Natural killer cell (primary cell): ENCODE measurements at regions not wholly inside any gene's neighbourhood (a gene's known extent, or its start where the extent isn't known, plus 50 kb on each side); places are given as distances from the start of the nearest gene placed in this dataset.
A peak's percentile ranks its signal among the peaks of the same experiment; 100 is the strongest.
"Not testable (repeated sequence)": the region's sequence is repeated elsewhere in the genome, so short reads cannot be mapped to it uniquely, and the experiment has no call there.

Experiments
- ATAC-seq, 3 donors: fragments of 150-1000 bp in 2 of 3; fragments of 200-7000 bp in 1 of 3; cut with Tn5 transposase; 1 replicate in 1 of 3; 2 replicates in 2 of 3; pipeline ENCODE4 v1.10.0; 2021; ENCODE audit warnings: mild to moderate bottlenecking in 2 of 3, moderate library complexity in 2 of 3
- DNase-seq, 2 donors: peaks; one replicate each; pipeline versions ENCODE4 v3.0.0 to v3.0.0-alpha.2; 2013 to 2021; ENCODE audit warnings: mixed read lengths in 1 of 2
- H3K27ac ChIP-seq: one replicate; pipeline ENCODE4 v1.5.1; 2013; ENCODE audit warnings: mild to moderate bottlenecking, low read length
- H3K27me3 ChIP-seq: one replicate; pipeline ENCODE4 v1.6.1; 2013; ENCODE audit warnings: low read length; ENCODE audit not compliant: control insufficient read depth, insufficient read depth
- H3K36me3 ChIP-seq: one replicate; pipeline ENCODE4 v1.6.1; 2013; ENCODE audit warnings: low read length; ENCODE audit not compliant: control insufficient read depth, insufficient read depth
- H3K4me1 ChIP-seq: one replicate; pipeline ENCODE4 v1.6.1; 2013; ENCODE audit warnings: low read length; ENCODE audit not compliant: control insufficient read depth, insufficient read depth
- H3K4me3 ChIP-seq: one replicate; pipeline ENCODE4 v1.5.1; 2013; ENCODE audit warnings: low read length
- H3K9me3 ChIP-seq: one replicate; pipeline ENCODE4 v1.6.1; 2013; ENCODE audit warnings: low read length; ENCODE audit not compliant: control insufficient read depth, insufficient read depth
- H3K27ac Mint-ChIP-seq, 2 donors: one replicate each; pipeline ENCODE4 v1.8.0; 2022; ENCODE audit warnings: mild to moderate bottlenecking in 2 of 2, mixed read lengths in 2 of 2, moderate library complexity in 1 of 2
- H3K27me3 Mint-ChIP-seq, 2 donors: one replicate each; pipeline ENCODE4 v1.8.0; 2022; ENCODE audit warnings: low read depth in 2 of 2, mixed read lengths in 2 of 2
- H3K36me3 Mint-ChIP-seq: one replicate; pipeline ENCODE4 v1.8.0; 2022; ENCODE audit warnings: mixed read lengths
- H3K4me1 Mint-ChIP-seq, 2 donors: one replicate each; pipeline ENCODE4 v1.8.0; 2022; ENCODE audit warnings: mixed read lengths in 2 of 2
- H3K4me3 Mint-ChIP-seq: one replicate; pipeline ENCODE4 v1.8.0; 2022; ENCODE audit warnings: mild to moderate bottlenecking, moderate library complexity, mixed read lengths
- H3K9me3 Mint-ChIP-seq, 2 donors: one replicate each; pipeline ENCODE4 v1.8.0; 2022; ENCODE audit warnings: mixed read lengths in 2 of 2
- WGBS: methylation state at CpG from one replicate; pipeline ENCODE4 v1.1.7; 2013; ENCODE audit warnings: missing lambda C conversion rate; ENCODE audit not compliant: insufficient coverage; 5-methylcytosine and 5-hydroxymethylcytosine counted together
- intact Hi-C: fragments of 100-400 bp; cut with micrococcal nuclease; formaldehyde crosslinking; loops from one replicate; pipeline ENCODE4 v1.14.2; 2022

DNA sequence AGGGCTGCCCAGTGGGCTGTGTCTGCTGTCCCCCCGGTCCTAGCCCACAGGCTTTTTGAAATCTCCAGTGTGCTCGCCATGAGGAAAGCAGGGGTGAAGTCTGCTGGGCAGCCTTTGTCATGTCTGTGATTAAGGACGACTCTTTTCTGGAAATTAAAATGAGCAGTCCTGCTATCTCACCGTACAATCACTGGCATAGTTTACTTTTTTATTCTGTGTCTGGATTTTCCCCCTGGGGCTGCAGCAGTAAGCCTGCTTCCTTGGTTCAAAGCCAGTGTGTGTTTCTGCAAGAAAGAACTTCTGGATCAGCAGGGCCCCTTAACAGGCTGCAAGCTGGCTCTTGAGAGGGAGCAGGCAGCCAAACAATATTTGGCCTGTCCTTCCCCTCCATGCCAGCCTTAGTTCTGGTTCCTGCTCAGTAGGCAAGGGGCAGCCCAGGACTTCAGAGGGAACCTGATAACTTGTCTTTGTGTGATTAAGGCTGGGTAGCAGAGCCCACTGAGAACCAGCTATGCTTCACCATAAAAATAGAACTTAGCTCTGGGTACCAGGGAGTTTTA lies 310.1 kb upstream of the PLGLB2 start:
- H3K27ac ChIP-seq, ATAC-seq, H3K9me3 ChIP-seq, H3K36me3 ChIP-seq, H3K4me3 Mint-ChIP-seq, H3K27ac Mint-ChIP-seq, H3K4me1 ChIP-seq, H3K36me3 Mint-ChIP-seq, intact Hi-C loops, H3K9me3 Mint-ChIP-seq, H3K27me3 Mint-ChIP-seq, DNase-seq, H3K4me3 ChIP-seq, H3K4me1 Mint-ChIP-seq, H3K27me3 ChIP-seq: not testable (repeated sequence)
- WGBS = 100% methylated on average over 1 of the region's 4 CpGs

GRCh38 chr2:87438780-87439454 lies 309.0 kb upstream of the PLGLB2 start:
- H3K4me3 ChIP-seq, H3K36me3 Mint-ChIP-seq, H3K27me3 Mint-ChIP-seq, H3K9me3 Mint-ChIP-seq, ATAC-seq, H3K4me1 Mint-ChIP-seq, intact Hi-C loops, H3K4me3 Mint-ChIP-seq, H3K27ac Mint-ChIP-seq, H3K36me3 ChIP-seq, H3K27ac ChIP-seq, H3K4me1 ChIP-seq, H3K9me3 ChIP-seq, H3K27me3 ChIP-seq, DNase-seq: not testable (repeated sequence)
- no CpG with 5 or more reads among the region's 6 CpGs for WGBS

DNA sequence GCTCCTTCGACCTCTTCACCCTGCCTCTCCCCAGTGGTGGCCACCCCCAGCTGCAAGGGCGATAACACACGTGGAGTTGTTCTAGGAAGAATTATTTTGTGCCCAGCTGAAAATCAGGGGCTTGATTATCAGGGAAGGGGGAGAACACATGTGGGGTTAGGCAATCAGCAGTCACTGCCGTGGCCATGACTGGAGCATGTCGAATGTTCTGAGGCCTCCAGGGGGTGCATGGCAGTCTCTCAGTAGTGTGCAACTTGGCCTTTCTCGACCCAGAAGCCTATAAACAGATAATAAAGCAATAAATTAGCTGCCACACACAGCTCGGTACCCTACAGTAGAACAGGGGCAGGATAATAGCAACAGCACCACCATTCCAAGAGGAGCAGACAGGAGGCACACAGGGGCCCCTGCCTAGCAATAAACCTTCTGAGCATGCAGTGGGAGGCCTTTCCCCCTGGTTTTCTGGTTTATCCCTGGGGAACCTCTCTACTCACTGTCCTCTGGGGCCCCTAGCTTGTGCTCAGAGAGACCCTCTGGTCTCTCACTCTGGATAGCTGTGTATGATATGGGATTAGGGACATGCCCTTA lies 308.2 kb upstream of the PLGLB2 start:
- ATAC-seq, intact Hi-C loops, H3K27ac ChIP-seq, H3K9me3 Mint-ChIP-seq, H3K4me3 Mint-ChIP-seq, H3K27me3 Mint-ChIP-seq, H3K9me3 ChIP-seq, H3K36me3 ChIP-seq, H3K4me1 ChIP-seq, H3K4me3 ChIP-seq, H3K4me1 Mint-ChIP-seq, H3K27ac Mint-ChIP-seq, H3K36me3 Mint-ChIP-seq, H3K27me3 ChIP-seq: not testable (repeated sequence)
- DNase-seq = peak in 1 of 2 donors; percentile 14
- WGBS = 83% methylated on average over 5 of the region's 7 CpGs

GRCh38 chr2:87440650-87441049 lies 307.2 kb upstream of the PLGLB2 start:
- H3K27me3 Mint-ChIP-seq, ATAC-seq, H3K27me3 ChIP-seq, H3K4me1 ChIP-seq, H3K27ac Mint-ChIP-seq, H3K36me3 ChIP-seq, H3K4me3 Mint-ChIP-seq, intact Hi-C loops, DNase-seq, H3K9me3 Mint-ChIP-seq, H3K27ac ChIP-seq, H3K36me3 Mint-ChIP-seq, H3K9me3 ChIP-seq, H3K4me3 ChIP-seq, H3K4me1 Mint-ChIP-seq: not testable (repeated sequence)
- WGBS = 88% methylated on average over 1 of the region's 2 CpGs

GRCh38 chr2:87441375-87441774 lies 306.5 kb upstream of the PLGLB2 start:
- H3K36me3 Mint-ChIP-seq, H3K4me3 ChIP-seq, H3K4me3 Mint-ChIP-seq, ATAC-seq, H3K4me1 Mint-ChIP-seq, H3K36me3 ChIP-seq, H3K27me3 Mint-ChIP-seq, H3K27ac ChIP-seq, H3K4me1 ChIP-seq, H3K27ac Mint-ChIP-seq, DNase-seq, H3K9me3 ChIP-seq, H3K27me3 ChIP-seq, H3K9me3 Mint-ChIP-seq, intact Hi-C loops: not testable (repeated sequence)
- WGBS = 87% methylated on average over 6 of the region's 6 CpGs

DNA sequence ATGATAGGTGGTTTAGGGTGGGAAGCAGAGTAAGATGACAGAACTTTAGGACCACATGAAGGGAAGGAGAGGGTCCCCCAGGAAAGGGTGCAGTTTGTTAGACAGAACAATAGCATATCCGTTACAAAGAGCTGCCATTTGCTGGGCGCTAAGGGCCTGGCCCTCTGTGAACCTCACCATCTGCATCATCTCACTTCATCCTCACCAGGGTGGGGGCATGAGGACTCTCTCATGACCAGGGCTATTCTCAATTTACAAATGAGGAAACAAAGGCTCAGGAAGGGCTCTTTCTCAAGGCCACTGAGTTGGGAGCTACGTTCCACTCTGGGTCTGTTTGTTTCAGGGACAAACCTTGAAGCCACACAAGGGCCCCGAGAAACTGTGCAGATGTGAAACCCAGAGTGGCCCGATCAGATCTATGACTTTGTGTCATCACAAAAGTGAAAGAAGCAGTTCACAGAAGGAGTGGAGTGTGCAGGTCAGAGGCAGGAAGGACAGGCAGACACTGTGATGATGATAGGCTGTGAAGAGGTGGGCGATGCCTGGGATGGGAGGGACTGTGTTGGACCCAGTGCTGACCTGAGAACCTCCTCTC lies 304.8 kb upstream of the PLGLB2 start:
- H3K9me3 ChIP-seq, H3K4me1 ChIP-seq, H3K27me3 ChIP-seq, H3K4me1 Mint-ChIP-seq, H3K36me3 Mint-ChIP-seq, H3K9me3 Mint-ChIP-seq, H3K4me3 Mint-ChIP-seq, DNase-seq, H3K4me3 ChIP-seq, H3K36me3 ChIP-seq, intact Hi-C loops, H3K27me3 Mint-ChIP-seq: not testable (repeated sequence)
- peak overlapping the region in 1 of 2 donors; percentile 57 for H3K27ac Mint-ChIP-seq
- 56% methylated on average over 4 of the region's 6 CpGs for WGBS
- H3K27ac ChIP-seq = peak overlapping the region; percentile 61
- ATAC-seq = peak; percentile 87 to 88 (median 87)

DNA sequence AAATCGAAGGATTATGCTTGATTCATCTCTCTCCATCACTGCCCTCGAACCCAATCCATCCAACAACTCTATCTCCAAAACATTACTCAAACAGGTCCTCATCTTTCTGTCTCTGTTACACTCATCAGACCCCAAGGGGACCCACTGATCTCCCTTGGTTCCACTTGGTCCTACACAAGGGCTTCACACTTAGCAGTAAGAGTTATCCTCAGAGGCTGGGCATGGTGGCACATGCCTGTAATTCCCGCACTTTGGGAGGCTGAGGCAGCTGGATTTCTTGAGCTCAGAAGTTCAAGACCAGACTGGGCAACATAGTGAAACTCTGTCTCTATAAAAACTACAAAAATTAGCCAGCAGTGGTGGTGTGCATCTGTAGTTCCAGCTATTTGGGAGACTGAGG lies 302.9 kb upstream of the PLGLB2 start:
- WGBS = 87% methylated on average over 2 of the region's 3 CpGs
- H3K27ac Mint-ChIP-seq, H3K27me3 ChIP-seq, H3K9me3 ChIP-seq, H3K4me3 Mint-ChIP-seq, H3K36me3 ChIP-seq, H3K9me3 Mint-ChIP-seq, H3K36me3 Mint-ChIP-seq, H3K27me3 Mint-ChIP-seq, intact Hi-C loops, H3K4me3 ChIP-seq, ATAC-seq, H3K27ac ChIP-seq, H3K4me1 Mint-ChIP-seq, DNase-seq, H3K4me1 ChIP-seq: not testable (repeated sequence)
